ENCODE measurements at regions not wholly inside any gene's neighbourhood (a gene's known extent, or its start where the extent isn't known, plus 50 kb on each side); places are given as distances from the start of the nearest gene placed in this dataset.

DNA sequence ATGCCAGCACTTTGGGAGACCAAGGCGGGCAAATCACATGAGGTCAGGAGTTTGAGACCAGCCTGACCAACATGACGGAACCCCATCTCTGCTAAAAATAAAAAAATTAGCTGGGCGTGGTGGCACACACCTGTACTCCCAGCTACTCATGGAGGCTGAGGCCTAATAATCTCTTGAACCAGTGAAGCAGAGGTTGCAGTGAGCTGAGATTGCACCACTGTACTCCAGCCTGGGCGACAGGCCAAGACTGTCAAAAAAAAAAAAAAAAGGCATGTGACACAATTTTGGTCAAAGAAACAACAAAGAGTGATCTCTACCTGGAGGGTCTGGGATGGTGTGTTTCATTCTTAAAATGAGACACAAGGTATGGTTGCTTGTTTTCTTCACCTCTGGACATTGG lies 188.2 kb upstream of the HS3ST1 start:
- no peak for TF ChIP-seq POLR2A (IDR thresholded peaks at IDR 0.05)
- TF ChIP-seq, protein P1, sequence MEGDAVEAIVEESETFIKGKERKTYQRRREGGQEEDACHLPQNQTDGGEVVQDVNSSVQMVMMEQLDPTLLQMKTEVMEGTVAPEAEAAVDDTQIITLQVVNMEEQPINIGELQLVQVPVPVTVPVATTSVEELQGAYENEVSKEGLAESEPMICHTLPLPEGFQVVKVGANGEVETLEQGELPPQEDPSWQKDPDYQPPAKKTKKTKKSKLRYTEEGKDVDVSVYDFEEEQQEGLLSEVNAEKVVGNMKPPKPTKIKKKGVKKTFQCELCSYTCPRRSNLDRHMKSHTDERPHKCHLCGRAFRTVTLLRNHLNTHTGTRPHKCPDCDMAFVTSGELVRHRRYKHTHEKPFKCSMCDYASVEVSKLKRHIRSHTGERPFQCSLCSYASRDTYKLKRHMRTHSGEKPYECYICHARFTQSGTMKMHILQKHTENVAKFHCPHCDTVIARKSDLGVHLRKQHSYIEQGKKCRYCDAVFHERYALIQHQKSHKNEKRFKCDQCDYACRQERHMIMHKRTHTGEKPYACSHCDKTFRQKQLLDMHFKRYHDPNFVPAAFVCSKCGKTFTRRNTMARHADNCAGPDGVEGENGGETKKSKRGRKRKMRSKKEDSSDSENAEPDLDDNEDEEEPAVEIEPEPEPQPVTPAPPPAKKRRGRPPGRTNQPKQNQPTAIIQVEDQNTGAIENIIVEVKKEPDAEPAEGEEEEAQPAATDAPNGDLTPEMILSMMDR (IDR thresholded peaks at IDR 0.05), result no peak
